ENCODE measurements at regions not wholly inside any gene's neighbourhood (a gene's known extent, or its start where the extent isn't known, plus 50 kb on each side); places are given as distances from the start of the nearest gene placed in this dataset.

GRCh38 chr18:55651236-55651635, 63.2 kb upstream of the TCF4 start:
- no peaks in the 10 kb centered on the region for H3K36me3 Mint-ChIP-seq (ENCODE audit: insufficient read depth in 1 of 3, low read depth in 3 of 3)
- H3K18ac ChIP-seq (ENCODE audit: insufficient read length, low read depth, low read length) = no peak overlapping the region
- no peak overlapping the region for H3K23ac ChIP-seq (ENCODE audit: insufficient read length, low read depth, low read length)
- H3K27ac Mint-ChIP-seq = no peak overlapping the region
- no peaks in the 10 kb centered on the region for H3K23me2 ChIP-seq (ENCODE audit: insufficient read length, low read depth, low read length, poor library complexity, severe bottlenecking)
- H3K56ac ChIP-seq (ENCODE audit: insufficient read length, low read depth, low read length) = no peak overlapping the region
- no peak overlapping the region for H3K27ac ChIP-seq (ENCODE audit: insufficient read length, low read depth, low read length)
- H3K4me1 Mint-ChIP-seq = peaks cover 6% of the 10 kb centered on the region in 2 experiments; a peak in 3 of 4 replicates
- no peak overlapping the region for H4K8ac ChIP-seq (replicated peaks; ENCODE audit: insufficient read length, low read depth, low read length)
- no peaks in the 10 kb centered on the region for H3K27me3 Mint-ChIP-seq (ENCODE audit: low read depth)
- no peak for DNase-seq
- H2BK15ac ChIP-seq (ENCODE audit: low read depth, low read length) = no peak overlapping the region
- H2BK12ac ChIP-seq (ENCODE audit: insufficient read length, low read depth, low read length) = no peak overlapping the region
- no peak overlapping the region for H2BK5ac ChIP-seq (ENCODE audit: insufficient read length, low read length)
- H3K4me2 ChIP-seq (ENCODE audit: insufficient read depth, insufficient read length, low read length) = no peak overlapping the region
- no peak overlapping the region for H2AK5ac ChIP-seq (ENCODE audit: insufficient read length, low read length)
- no peak overlapping the region for H3K4ac ChIP-seq (ENCODE audit: low read depth, low read length)
- TF ChIP-seq, protein P1, sequence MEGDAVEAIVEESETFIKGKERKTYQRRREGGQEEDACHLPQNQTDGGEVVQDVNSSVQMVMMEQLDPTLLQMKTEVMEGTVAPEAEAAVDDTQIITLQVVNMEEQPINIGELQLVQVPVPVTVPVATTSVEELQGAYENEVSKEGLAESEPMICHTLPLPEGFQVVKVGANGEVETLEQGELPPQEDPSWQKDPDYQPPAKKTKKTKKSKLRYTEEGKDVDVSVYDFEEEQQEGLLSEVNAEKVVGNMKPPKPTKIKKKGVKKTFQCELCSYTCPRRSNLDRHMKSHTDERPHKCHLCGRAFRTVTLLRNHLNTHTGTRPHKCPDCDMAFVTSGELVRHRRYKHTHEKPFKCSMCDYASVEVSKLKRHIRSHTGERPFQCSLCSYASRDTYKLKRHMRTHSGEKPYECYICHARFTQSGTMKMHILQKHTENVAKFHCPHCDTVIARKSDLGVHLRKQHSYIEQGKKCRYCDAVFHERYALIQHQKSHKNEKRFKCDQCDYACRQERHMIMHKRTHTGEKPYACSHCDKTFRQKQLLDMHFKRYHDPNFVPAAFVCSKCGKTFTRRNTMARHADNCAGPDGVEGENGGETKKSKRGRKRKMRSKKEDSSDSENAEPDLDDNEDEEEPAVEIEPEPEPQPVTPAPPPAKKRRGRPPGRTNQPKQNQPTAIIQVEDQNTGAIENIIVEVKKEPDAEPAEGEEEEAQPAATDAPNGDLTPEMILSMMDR (conservative IDR thresholded peaks at IDR 0.05) = no peak
- no peaks in the 10 kb centered on the region for H3K27me3 ChIP-seq (ENCODE audit: insufficient read depth, low read length)
- no peak overlapping the region for H2BK20ac ChIP-seq (ENCODE audit: low read depth, low read length, poor library complexity, severe bottlenecking)
- no peak overlapping the region for H3K4me3 Mint-ChIP-seq
- no peaks in the 10 kb centered on the region for H3K9me3 Mint-ChIP-seq
- H3K79me2 ChIP-seq (ENCODE audit: insufficient read depth, low read length) = no peaks in the 10 kb centered on the region
- no peaks in the 10 kb centered on the region for H3K79me1 ChIP-seq (ENCODE audit: insufficient read depth, low read depth, low read length, poor library complexity, severe bottlenecking)
- no peak overlapping the region for H3K9ac ChIP-seq (ENCODE audit: extremely low read depth, insufficient read length, low read length)
- H4K5ac ChIP-seq (ENCODE audit: insufficient read length, low read depth, low read length) = no peak overlapping the region
- H4K91ac ChIP-seq (ENCODE audit: insufficient read length, low read depth, low read length) = no peak overlapping the region
- no peaks in the 10 kb centered on the region for H4K20me1 ChIP-seq (ENCODE audit: control insufficient read depth, insufficient read depth, insufficient read length)
- no peak overlapping the region for H3T11ph ChIP-seq (ENCODE audit: low read length)
- no peak overlapping the region for H2BK120ac ChIP-seq (ENCODE audit: low read depth, low read length, poor library complexity, severe bottlenecking)
- no peak overlapping the region for H2AFZ ChIP-seq (ENCODE audit: low read length)
- no CpG with 5 or more reads among the region's 1 CpG for WGBS (ENCODE audit: extremely low coverage, insufficient read length, low lambda C conversion rate)
- no peaks in the 10 kb centered on the region; the same call in 1 of the 2 replicates for H3K4me1 ChIP-seq (ENCODE audit: insufficient read depth, low read length)
- no peak overlapping the region for H3K14ac ChIP-seq (ENCODE audit: insufficient read depth, low read length)
- H3K9me3 ChIP-seq (ENCODE audit: control insufficient read depth, low read depth, low read length) = no peaks in the 10 kb centered on the region
